ENCODE measurements at regions not wholly inside any gene's neighbourhood (a gene's known extent, or its start where the extent isn't known, plus 50 kb on each side); places are given as distances from the start of the nearest gene placed in this dataset.
"Not testable (repeated sequence)": the region's sequence is repeated elsewhere in the genome, so short reads cannot be mapped to it uniquely, and the experiment has no call there.

DNA sequence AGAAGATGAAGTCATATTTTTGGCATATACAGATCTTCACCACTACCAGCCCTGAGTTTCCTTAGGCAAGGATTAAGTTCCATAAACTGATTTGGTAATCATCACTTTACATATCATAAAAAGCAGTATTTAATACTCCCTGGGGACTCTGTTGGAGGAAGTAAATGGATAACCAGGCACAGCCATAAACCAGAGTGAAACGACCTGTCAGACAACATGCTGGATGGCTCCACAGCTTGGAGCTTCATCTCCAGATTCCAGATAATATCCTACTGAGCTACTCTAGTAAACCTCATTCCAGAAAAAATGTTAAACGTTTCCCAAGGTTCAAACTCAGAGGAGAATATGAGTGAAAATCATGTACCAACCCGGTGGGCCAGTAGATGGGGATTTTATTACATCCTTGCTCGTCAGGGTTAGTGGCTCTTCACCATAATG, 109.2 kb downstream of the BASP1 start:
- no peak for DNase-seq (ENCODE audit: low spot score)
- intact Hi-C loops (cut with DNase I): no loop called here

DNA sequence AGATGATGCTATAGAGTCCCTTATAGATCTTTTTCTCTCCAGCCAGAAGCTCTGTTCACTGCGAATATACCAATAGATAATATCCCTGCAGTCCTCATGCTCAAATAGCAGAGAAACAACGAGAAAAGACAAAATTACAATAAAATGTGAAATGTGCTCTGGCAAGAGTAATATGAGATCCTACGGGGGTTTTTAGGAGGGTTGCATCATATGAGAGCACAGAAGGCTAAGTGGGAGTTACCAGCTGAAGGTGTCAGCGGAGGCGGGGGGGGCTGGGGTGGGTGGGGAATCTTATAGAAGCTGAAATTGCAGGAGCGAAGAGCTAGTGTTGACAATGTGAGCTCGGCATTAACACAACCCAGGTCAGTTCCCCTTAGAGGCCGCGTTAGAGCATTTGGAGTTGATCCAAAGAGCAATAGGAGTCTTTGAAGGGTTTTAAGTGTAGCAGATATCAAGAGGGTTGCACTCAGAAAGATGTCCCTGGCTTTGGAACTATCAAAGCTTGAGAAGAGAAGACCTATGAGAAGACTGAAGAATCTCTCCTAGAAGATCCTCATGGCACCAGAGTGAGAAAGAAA, 109.7 kb downstream of the BASP1 start:
- DNase-seq (ENCODE audit: low spot score): no peak
- intact Hi-C loops (cut with DNase I): no loop called here

DNA sequence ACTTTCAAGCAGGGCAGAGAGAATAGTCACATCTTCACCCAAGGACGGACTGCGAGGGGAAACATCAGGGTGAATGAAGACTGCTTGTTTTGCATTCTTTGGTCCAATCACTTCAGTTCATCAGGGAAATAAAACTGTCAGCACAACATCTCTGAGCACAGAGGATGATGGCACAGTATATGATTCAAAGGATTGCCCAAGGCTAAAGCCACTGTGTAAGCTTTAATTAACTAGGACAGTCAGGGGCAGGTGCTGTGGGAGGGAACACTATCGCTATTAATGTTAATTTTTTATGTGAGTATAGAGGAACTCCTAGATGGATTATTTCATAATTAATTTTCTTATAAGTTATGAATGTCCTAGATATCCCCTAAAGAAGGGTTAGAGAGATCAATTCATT, 112.1 kb downstream of the BASP1 start:
- DNase-seq (ENCODE audit: low spot score): no peak
- intact Hi-C loops (cut with DNase I): no loop called here

DNA sequence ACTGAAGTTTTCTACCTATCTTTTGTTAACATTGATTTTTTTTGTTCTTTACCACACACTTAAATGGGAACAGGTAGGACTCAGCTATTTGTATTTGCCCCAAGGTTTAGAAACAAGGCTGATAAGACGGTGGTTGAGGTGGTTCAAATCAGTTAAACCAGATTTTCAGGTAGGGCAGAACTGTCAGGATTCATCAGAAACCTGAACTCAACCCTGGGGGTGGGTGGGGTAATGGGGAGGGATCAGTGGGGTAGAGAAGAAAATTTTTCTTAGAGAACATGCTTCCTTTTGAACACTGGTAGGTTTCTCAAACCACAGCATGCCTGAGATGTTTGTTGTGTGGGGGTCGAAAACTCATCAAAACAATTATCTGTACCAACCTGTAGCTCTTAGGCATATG, 113.0 kb downstream of the BASP1 start:
- no peak for DNase-seq (ENCODE audit: low spot score)
- intact Hi-C loops (cut with DNase I): no loop called here

DNA sequence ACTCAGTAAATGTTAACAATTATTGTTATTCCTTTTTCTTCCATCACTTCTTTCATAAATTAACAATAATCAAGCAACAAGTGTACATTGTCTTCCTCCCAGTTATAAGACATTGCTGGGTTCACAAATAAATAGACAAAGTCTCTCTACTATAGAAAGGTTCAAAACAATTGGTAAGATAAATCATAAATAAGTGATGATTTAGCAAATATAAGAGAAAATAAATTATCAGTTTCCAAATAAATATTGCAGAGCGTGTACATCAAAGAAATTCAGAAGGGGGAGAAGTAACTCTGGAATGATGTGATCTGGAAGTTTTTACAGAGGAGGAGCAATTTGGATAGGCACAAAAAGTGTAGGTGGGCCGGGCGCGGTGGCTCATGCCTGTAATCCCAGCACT, 114.2 kb downstream of the BASP1 start:
- no peak for DNase-seq (ENCODE audit: low spot score)
- intact Hi-C loops (cut with DNase I): no loop called here

DNA sequence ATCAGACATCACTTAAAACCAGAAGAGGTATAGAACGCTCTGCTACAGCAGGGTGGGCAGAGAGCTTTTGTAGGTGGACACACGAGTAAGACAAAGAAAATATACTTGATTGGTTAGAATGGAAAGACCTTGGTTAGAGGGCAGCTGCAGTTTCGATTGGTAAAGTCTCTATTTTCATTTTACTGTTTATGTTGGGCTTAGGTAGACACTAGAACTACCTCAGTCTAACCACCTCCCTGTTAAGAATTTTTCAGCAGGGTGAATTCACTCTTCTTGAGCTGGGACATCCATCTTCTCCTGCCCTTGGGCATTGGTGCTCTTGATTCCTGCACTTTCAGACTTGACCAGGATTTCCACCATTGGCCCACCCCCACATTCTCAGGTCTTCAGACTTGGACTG, 116.3 kb downstream of the BASP1 start:
- no peak for DNase-seq (ENCODE audit: low spot score)
- intact Hi-C loops (cut with DNase I): no loop called here

DNA sequence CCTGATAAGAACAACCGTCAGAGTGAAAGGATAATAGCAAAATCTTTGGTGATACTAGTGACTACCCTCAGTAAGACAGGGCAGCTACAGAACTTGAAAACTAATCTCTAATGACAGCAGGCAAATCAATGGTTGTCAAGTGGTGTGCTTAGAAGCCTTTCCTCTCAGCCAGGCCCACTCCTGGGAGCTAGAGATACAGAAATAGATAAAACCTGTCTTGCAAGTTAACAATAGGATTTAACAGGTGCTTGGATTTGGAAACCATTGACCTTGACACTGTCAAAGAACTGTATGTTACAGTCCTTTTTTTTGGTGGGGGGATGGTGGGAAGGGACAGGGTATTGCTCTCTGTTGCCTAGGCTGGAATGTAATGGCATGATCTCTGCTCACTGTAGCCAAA, 118.6 kb downstream of the BASP1 start:
- no peak for DNase-seq (ENCODE audit: low spot score)
- intact Hi-C loops (cut with DNase I): no loop called here

DNA sequence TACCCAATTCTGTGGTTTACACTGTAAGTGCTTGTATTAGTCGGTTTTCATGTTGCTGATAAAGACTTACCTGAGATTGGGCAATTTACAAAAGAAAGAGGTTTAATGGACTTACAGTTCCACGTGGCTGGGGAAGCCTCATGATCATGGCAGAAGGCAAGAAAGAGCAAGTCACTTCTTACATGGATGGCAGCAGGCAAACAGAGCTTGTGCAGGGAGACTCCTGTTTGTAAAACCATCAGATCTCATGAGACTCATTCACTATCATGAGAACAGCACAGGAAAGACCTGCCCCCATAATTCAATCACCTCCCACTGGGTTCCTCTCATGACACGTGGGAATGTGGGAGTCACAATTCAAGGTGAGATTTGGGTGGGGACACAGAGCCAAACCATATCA, 119.3 kb downstream of the BASP1 start:
- DNase-seq (ENCODE audit: low spot score); intact Hi-C loops (cut with DNase I): not testable (repeated sequence)

DNA sequence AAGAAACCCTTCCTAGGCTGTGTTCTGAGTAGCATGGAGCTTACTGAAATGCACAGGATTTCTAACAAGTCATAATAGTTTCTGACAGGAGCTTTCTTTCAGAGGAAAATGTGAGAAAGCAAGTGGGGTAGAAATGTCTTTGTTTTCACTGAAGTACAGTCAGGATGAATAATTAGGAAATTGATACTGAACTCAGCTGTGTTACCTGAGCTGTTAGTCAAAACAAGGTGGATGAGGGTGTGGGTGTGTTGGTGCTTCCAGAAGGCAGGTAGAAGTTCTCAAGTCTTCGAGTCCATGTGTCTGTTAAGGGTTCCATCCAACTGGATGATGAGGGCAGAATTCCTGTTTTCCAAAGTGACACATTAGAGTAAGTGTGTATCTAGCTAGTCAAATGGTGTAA, 122.4 kb downstream of the BASP1 start:
- intact Hi-C loops (cut with DNase I): no loop called here

DNA sequence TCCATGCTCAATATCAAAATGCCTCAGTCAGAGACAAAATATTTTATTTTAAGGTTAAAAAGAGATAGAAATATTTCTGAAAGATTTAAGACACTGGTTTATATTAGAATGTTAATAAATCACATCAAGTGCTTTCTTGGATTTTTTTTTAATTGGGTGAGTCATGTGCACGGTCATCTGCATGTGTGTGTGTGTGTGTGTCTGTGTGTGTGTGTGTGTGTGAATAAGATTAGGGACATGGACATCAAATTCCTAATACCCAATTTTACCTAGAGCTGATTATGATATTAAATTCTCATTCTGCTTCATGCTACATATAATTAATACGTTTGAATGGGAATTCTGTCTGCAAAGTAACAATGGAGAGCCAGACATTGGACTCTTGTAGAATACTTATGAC, 122.9 kb downstream of the BASP1 start:
- DNase-seq (ENCODE audit: low spot score): no peak
- intact Hi-C loops (cut with DNase I): no loop called here

More for the DNA sequence above, 122.4 kb downstream of the BASP1 start:
- DNase-seq (ENCODE audit: low spot score): no peak

DNA sequence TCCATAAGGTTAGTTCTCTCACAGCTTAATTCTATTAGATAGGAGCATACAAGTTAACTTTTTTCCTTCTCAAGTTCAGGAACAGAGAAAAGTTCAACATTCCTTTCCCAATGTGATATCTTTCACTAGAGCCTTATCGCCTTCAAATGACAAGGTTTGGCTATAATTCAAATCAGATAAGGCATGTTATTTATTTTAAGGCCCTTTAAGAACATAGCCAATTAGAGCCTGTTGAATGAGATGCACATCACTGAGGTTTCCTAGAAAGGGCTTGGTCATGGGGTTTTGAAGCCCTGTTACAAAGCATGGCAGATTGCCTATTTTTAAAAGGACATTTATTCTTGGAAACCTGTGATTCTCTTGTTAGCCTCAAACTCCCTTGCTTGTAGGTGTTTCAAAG, 123.4 kb downstream of the BASP1 start:
- DNase-seq (ENCODE audit: low spot score): no peak

DNA sequence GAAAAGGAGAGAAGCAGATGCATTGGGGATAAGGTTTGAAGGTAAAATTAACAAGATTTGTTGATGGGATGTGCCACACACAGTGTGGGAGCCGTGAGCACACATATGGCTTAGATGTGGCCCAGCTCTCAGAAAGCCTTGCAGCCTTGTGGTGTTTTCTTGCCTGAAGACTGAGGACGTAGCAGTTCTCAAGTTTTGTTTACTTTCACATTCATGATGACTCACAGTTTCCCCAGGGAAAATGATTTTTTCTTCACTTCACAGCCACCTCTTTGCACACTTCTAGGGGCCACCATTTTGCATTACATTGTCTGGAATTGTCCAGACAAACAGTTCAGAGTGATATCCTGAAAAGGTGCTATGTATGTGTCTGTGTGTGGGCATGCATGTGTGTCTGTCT, 126.2 kb downstream of the BASP1 start:
- intact Hi-C loops (cut with DNase I): no loop called here
- no peak for DNase-seq (ENCODE audit: low spot score)

More for the DNA sequence above, 123.4 kb downstream of the BASP1 start:
- intact Hi-C loops (cut with DNase I): no loop called here

DNA sequence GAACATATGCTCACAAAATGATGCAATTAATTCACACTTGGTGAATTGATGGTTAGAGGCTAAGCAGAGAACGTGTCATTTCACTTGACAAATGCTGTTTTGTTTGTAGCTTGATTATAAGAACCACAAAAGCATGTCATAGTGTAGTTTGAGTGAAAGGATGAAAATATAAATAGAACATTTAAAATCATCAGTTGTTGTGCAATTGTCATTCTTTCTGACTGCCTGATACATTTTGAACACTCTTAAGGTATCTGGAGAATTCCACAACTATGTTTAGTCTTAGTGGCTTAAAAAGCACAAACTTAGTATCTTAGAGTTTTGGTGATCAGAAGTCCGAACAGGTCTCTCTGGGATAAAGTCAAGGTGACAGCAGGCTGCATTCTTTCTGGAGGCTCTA, 129.4 kb downstream of the BASP1 start:
- intact Hi-C loops (cut with DNase I): no loop called here
- DNase-seq (ENCODE audit: low spot score): no peak

DNA sequence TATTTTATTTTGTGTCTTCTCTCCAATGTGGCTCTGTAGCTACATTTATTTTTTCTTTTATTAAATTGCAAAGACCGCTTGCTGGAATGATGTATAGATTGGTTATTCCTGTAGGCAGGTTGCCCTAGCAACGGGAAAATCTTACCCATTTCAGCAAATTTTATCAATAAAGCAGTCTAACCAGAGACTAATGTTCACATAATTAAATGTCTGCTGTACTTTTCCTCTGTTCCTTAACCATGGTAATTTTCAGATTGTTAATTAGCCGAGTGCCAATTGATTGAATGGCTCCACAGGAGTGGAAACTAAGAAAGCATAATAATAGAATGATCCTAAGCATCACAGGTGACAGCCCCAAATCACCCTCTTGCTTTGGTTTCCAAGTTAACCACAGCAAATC, 134.8 kb downstream of the BASP1 start:
- intact Hi-C loops (cut with DNase I): no loop called here
- no peak for DNase-seq (ENCODE audit: low spot score)

DNA sequence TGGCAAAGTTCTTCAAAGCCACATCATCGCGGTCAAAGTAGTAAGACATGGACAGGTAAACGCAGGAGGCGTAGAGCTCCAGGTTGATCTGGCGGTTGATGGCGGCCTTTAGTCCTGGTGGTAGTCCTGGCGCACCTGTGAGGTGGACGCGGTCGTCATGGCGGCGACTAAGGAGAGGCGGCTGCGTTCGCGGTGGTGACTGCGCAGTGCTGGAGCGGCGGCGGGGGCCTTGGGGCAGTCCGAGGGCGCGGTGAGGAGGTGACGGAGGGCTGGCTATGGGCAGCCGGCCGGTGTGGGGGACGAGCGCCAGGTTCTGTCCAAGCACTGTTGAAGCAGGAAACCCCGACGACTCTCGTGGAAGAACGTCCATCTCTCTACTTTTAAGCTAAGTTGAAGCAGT, 136.8 kb downstream of the BASP1 start:
- intact Hi-C loops (cut with DNase I): no loop called here
- no peak for DNase-seq (ENCODE audit: low spot score)

DNA sequence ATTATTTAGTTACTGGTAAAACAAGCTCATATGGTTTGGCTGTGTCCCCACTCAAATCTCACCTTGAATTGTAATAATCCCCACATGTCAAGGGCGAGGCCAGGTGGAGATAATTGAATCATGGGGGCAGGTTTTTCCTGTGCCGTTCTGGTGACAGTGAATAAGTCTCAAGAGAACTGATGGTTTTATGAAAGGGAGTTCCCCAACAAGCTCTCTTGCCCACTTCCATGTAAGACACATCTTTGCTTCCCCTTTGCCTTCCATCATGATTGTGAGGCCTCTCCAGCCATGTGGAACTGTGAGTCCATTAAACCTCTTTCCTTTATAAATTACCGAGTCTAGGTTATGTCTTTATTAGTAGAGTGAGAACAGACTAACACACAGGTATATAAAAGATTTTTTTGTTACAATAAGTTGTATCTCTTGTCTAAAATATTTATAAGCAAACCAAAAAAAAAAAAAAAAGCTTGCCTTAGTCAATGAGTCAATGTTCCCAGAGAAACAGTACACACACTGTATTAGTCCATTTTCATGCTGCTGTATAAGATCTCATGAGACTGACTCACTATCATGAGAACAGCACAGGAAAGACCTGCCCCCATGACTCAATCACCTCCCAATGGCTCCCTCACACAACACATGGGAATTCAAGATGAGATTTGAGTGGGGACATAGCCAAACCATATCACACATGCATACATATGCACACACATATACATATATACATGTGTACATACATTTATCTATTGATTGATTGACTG, 138.3 kb downstream of the BASP1 start:
- DNase-seq (ENCODE audit: low spot score): no peak
- intact Hi-C loops (cut with DNase I): no loop called here

DNA sequence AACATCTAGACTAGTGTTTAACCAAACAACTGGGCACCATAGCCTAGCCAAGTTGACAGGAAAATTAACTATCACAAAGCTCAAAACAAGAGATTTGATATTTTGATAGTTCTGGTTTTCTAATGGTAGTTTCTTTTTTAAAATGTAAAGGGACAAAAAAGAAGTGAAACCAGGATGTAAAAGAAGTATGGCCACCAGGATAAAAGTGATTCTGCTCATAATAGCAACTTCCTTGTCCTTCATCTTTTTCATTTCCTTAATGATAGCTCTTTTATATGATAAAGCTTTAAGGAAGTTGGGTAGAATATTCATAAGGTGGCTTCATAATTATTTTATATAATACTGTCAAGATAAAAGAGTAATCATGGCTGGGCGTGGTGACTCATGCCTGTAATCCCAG, 139.1 kb downstream of the BASP1 start:
- no peak for DNase-seq (ENCODE audit: low spot score)
- intact Hi-C loops (cut with DNase I): no loop called here

DNA sequence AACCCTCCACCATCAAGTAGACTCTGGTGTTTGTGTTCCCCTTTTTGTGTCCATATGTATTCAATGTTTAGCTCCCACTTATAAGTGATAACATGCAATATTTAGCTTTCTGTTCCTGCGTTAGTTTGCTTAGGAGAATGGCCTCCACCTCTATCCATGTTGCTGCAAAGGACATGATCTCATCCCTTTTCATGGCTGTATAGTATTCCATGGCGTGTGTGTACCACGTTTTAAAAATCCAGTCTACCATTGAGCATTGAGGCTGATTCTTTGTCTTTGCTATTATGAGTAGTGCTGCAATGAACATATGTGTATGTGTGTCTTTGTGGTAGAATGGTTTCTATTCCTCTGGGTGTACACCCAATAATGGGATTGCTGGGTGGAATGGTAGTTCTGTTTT, 140.1 kb downstream of the BASP1 start:
- no peak for DNase-seq (ENCODE audit: low spot score)
- intact Hi-C loops (cut with DNase I): no loop called here

DNA sequence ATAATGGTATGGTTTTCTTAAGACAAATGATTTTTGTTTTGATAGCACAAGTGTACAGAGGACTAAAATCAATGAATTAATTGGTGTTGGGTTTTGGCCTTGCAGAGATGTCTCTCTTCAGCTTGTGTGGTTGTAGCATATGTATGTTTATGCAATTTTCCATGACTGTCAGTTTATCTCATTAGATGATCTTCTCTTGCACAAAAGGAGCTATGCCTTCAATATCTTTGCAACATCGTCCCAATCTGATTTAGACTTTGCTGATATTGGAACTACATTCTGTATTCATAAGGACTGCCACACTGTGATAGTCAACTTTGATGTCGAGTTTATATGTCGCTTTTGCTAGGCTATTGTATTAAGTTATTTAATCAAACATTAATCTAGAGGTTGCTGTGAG, 140.0 kb upstream of the TAF11L2 start:
- no peak for DNase-seq (ENCODE audit: low spot score)
- intact Hi-C loops (cut with DNase I): no loop called here

DNA sequence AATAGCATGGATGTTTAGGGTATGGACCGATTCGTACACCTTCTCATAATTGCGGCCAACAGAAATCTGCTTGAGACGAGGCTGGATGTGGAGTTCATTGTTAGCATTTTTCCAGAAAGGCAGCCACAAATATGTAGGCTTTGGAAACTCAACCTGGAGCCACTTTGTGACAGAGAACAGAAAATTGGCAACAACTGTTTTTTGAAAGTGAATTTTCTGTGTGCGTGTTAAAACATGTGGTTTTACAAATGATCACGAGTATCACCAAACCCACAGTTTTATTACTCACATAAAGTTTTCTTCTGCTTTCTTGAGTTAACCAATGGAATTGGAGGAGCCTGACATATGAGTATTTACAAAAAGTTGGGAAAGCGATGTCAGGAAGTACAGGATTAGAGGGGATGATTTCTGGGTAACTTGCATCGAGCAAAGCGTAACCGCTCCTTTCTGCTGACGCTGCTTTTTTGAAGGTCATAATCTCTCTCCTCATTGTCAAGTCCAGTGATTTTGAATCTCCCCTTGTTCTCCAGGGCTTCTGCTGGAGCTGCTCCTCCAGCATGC, 138.5 kb upstream of the TAF11L2 start:
- no peak for DNase-seq (ENCODE audit: low spot score)
- intact Hi-C loops (cut with DNase I): no loop called here

DNA sequence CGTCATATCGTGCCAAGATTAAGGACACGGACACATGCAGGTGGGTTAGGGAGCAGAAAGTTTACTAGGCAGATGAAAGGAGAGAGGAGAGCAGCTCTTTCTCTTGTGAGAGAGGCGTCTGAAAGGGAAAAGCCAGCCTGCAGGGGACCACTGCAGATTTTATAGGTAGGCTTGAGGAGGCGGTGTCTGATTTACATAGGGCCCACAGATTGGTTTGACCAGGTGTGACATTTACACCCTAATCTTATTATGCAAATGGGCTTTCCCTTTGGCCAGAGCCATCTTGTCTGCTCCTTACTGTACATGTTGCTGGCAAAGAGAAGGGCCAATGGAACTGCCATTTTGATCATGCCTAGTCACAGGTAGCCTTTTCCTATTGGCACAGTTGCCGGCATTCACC, 137.2 kb upstream of the TAF11L2 start:
- intact Hi-C loops (cut with DNase I): no loop called here
- no peak for DNase-seq (ENCODE audit: low spot score)

All from cardiac septum (tissue), 1 donor.